Activated CD4-positive, alpha-beta T cell treated with anti-CD3 and anti-CD28 coated beads, Interleukin-2, amount 10 ng/mL, durations not matched to agents 7 days and 5 days (primary cell): ENCODE measurements at regions not wholly inside any gene's neighbourhood (a gene's known extent, or its start where the extent isn't known, plus 50 kb on each side); places are given as distances from the start of the nearest gene placed in this dataset.
"Not testable (repeated sequence)": the region's sequence is repeated elsewhere in the genome, so short reads cannot be mapped to it uniquely, and the experiment has no call there.

Experiments used
- CTCF ChIA-PET: fragments of 350-600 bp; sonication (Branson Sonifier 250); formaldehyde crosslinking; loops from one replicate; lab custom pipeline; 2021; ENCODE audit warnings: antibody characterized with exemption; lab: Charles Lee
- POLR2A ChIA-PET: fragments of 350-600 bp; sonication (Branson Sonifier 250); formaldehyde crosslinking; loops from one replicate; lab custom pipeline; 2021; ENCODE audit warnings: antibody characterized with exemption; lab: Charles Lee
- DNase-seq: peaks from one replicate; pipeline ENCODE4 v3.0.0-alpha.2; 2020
- H3K27ac Mint-ChIP-seq: one replicate; pipeline ENCODE4 v1.8.0; 2021; ENCODE audit warnings: mild to moderate bottlenecking, moderate library complexity, mixed read lengths
- H3K27me3 Mint-ChIP-seq: one replicate; pipeline ENCODE4 v1.8.0; 2021; ENCODE audit warnings: mixed read lengths
- H3K36me3 Mint-ChIP-seq: one replicate; pipeline ENCODE4 v1.8.0; 2021; ENCODE audit warnings: low read depth, mixed read lengths
- H3K4me1 Mint-ChIP-seq: one replicate; pipeline ENCODE4 v1.8.0; 2021; ENCODE audit warnings: mixed read lengths
- H3K4me3 Mint-ChIP-seq: one replicate; pipeline ENCODE4 v1.8.0; 2021; ENCODE audit warnings: mild to moderate bottlenecking, moderate library complexity, mixed read lengths
- H3K9me3 Mint-ChIP-seq: one replicate; pipeline ENCODE4 v1.8.0; 2021; ENCODE audit warnings: mixed read lengths

DNA sequence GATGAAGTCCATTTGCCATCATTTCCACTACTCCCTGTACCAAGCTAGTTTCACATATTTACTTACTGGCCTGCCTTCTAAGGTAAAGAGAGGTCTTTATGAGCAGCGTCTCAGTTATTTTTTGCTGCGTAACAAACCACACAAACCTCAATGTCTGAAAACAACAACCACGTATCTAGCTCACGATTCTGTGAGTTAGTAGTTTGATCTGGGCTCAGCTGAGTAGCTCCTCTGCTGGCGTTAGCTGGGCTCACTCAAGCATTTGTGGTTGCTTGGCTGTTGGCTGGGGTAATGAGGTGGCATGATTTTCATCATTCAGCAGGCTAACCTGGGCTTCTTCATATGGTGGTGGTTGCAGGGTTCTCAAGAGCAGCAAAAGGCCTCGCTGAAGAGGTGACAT is 225.4 kb downstream of the FOXD2 start:
- H3K27me3 Mint-ChIP-seq = no peaks in the 10 kb centered on the region
- no peaks in the 10 kb centered on the region for H3K9me3 Mint-ChIP-seq
- H3K27ac Mint-ChIP-seq = no peak overlapping the region
- no peaks in the 10 kb centered on the region for H3K36me3 Mint-ChIP-seq
- POLR2A ChIA-PET = no interaction called here
- DNase-seq = no peak
- H3K4me1 Mint-ChIP-seq = peaks cover 9% of the 10 kb centered on the region
- no peak overlapping the region for H3K4me3 Mint-ChIP-seq
- CTCF ChIA-PET = interaction anchor here (1.7 kb wide), 1 partner anchor 226 kb away, joined by 6 read pairs; the partner anchor contains the start of gene FOXD2

DNA sequence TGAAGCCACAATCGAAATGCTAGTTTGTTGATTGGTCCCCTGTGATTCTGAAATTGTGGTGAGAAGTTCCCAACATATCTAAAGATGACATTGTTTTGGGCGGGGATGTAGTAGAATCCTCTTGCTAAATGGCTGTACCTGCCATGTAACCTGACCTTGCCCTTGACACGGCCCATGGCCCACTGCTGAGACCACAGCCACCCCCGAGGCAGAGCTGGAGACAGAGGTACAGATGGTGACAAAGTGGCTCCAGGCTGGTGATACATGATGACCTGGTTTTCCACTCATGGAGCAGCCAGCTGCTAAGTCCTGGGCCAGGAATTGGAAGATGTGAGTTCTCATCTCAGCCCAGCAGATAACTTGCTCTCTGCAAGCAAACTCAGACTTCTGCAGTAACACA is 226.5 kb downstream of the FOXD2 start:
- peaks cover 9% of the 10 kb centered on the region for H3K4me1 Mint-ChIP-seq
- H3K27ac Mint-ChIP-seq = no peak overlapping the region
- no peaks in the 10 kb centered on the region for H3K9me3 Mint-ChIP-seq
- CTCF ChIA-PET = no interaction called here
- H3K27me3 Mint-ChIP-seq = no peaks in the 10 kb centered on the region
- POLR2A ChIA-PET = no interaction called here
- DNase-seq = no peak
- H3K36me3 Mint-ChIP-seq = no peaks in the 10 kb centered on the region
- no peak overlapping the region for H3K4me3 Mint-ChIP-seq

DNA sequence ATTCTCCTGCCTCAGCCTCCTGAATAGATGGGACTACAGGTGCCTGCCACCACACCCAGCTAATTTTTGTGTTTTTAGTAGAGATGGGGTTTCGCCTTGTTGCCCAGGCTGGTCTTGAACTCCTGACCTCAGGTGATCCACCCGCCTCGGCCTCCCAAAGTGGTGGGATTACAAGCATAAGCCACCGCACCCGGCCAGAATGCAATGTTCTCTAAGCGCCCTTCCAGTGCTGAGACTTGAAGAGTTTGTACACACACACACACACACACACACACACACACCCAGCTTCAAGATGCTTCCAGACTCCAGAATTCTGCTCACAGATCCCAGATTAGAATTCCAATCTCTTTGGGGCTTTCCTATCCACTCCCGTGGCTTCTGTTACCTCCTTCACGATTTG is 227.1 kb downstream of the FOXD2 start:
- H3K4me1 Mint-ChIP-seq, POLR2A ChIA-PET, H3K4me3 Mint-ChIP-seq, DNase-seq, CTCF ChIA-PET, H3K36me3 Mint-ChIP-seq, H3K9me3 Mint-ChIP-seq, H3K27ac Mint-ChIP-seq, H3K27me3 Mint-ChIP-seq: not testable (repeated sequence)

DNA sequence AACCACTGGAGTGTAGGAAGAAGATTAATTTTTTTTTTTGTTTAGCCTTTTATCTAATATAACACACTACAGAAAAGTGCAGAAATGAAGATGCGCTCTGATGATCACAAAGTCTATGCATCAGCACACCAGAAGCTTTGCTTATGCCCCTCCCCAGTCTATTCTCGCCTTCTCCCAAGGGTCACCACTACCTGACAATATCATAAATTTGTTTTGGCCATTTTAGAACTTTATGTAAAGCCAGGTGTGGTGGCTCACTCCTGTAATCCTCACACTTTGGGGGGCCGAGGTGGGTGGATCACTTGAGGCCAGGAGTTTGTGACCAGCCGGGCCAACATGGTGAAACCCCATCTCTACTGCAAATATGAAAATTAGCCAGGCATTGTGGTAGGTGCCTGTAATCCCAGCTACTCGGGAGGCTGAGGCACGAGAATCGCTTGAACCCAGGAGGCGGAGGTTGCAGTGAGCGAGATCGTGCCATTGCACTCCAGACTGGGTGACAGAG is 231.3 kb downstream of the FOXD2 start:
- H3K27me3 Mint-ChIP-seq = peaks cover 19% of the 10 kb centered on the region
- CTCF ChIA-PET = no interaction called here
- H3K27ac Mint-ChIP-seq = no peak overlapping the region
- DNase-seq = no peak
- peaks cover 6% of the 10 kb centered on the region for H3K9me3 Mint-ChIP-seq
- H3K4me3 Mint-ChIP-seq = no peak overlapping the region
- POLR2A ChIA-PET = no interaction called here
- H3K4me1 Mint-ChIP-seq = no peaks in the 10 kb centered on the region
- H3K36me3 Mint-ChIP-seq = no peaks in the 10 kb centered on the region

DNA sequence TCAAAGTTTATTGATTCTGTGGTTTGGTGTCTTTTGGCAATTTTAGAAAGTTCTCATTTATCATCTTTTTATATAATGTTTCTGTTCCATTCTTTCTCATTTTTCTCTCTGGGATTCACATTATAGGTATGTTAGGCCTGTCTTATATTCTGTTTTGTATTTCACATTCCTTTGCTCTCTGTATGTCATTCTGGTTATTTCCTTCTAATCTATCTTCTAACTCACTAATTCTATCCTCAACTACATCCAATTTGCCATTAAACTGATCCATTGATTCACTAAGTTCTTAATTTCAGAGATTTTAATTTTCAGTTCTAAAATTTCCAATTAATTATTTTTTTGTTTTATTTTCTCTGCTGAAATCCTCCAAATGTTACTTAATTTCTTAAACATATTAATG is 234.8 kb downstream of the FOXD2 start:
- H3K36me3 Mint-ChIP-seq = no peaks in the 10 kb centered on the region
- CTCF ChIA-PET = no interaction called here

DNA sequence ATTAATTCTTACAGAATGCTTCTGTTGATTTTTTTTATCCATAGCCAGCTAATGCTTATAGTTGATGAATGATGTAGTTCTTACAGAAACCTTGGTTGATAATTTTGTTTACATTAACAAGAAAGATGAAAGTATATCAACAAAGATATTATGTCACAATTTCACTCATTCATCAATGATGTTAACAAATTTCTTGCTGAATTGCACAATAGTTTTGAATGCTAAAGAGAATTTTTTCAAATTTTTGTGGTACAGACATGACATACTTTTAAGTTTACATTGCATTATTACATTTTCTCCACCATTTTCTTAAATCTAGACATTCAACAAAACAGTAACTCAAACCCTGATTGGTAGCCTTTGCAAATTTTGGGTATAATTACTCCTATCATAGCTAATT is 236.3 kb downstream of the FOXD2 start:
- Mint-ChIP-seq H3K4me3 (no peak overlapping the region), H3K27ac (no peak overlapping the region), H3K27me3 (peaks cover 21% of the 10 kb centered on the region), H3K9me3 (peaks cover 6% of the 10 kb centered on the region), H3K36me3 (no peaks in the 10 kb centered on the region), H3K4me1 (no peaks in the 10 kb centered on the region)
- no peak for DNase-seq
- ChIA-PET CTCF (no interaction called here), POLR2A (no interaction called here)

More for the DNA sequence above, 234.8 kb downstream of the FOXD2 start:
- no peaks in the 10 kb centered on the region for H3K4me1 Mint-ChIP-seq
- POLR2A ChIA-PET = no interaction called here
- H3K27ac Mint-ChIP-seq = no peak overlapping the region
- H3K27me3 Mint-ChIP-seq = peaks cover 19% of the 10 kb centered on the region
- H3K9me3 Mint-ChIP-seq = peaks cover 6% of the 10 kb centered on the region
- H3K4me3 Mint-ChIP-seq = no peak overlapping the region
- no peak for DNase-seq

DNA sequence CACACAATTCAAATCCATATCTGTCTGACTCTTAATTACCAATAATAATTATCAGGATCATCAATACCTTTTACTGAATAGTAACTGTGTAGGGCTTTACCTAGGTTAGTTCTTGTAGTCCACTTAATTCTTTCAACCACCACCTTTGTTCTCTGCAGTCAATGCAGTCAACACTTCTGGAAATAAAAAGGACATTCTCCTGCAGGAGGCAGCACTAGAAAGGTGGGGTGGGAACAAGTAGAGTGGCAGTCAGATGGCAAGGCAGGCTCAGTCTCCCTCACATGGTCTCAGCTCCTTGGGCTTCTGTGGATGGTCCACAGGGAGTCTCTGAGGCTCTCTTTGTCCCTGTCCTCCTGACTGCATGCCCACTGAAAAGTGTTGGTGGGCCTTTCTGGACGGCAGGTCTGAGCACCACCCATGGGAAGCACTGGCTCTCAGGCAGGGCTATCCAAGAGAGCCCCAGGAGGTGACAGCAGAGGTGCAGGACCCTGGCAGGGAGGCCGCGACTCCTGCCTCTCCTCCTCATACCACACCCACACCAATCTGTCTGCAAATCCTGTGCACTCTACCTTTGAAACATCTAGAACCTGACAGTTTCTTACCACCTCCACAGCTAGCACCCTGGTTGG is 237.3 kb downstream of the FOXD2 start:
- no peak for DNase-seq
- Mint-ChIP-seq H3K4me3 (no peak overlapping the region), H3K36me3 (no peaks in the 10 kb centered on the region), H3K4me1 (no peaks in the 10 kb centered on the region), H3K27ac (no peak overlapping the region), H3K9me3 (peaks cover 6% of the 10 kb centered on the region), H3K27me3 (peaks cover 21% of the 10 kb centered on the region)
- ChIA-PET CTCF (no interaction called here), POLR2A (no interaction called here)

DNA sequence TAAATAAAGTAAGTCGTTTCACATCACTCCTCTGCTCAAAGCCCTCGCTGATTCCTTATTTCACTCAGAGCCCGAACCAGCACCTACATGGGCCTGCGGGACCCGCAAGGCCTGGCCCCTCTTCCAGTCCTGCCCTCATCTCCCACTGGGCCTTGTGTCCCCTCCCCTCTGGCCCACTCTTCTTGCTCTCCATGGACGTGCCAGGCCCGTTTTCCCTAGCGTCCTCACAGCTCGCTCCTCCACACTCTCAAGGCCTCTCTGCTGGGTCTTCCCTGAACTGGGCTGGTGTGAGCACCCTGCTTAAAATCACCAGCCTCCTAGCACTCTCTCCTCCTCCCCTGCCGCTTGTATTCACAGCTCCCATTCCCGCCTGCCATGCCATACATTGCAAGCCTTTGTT is 237.9 kb downstream of the FOXD2 start:
- no peak for DNase-seq
- CTCF ChIA-PET = no interaction called here
- H3K4me3 Mint-ChIP-seq = no peak overlapping the region
- H3K27ac Mint-ChIP-seq = no peak overlapping the region
- peaks cover 16% of the 10 kb centered on the region for H3K27me3 Mint-ChIP-seq
- H3K36me3 Mint-ChIP-seq = no peaks in the 10 kb centered on the region
- peaks cover 6% of the 10 kb centered on the region for H3K9me3 Mint-ChIP-seq
- POLR2A ChIA-PET = no interaction called here
- no peaks in the 10 kb centered on the region for H3K4me1 Mint-ChIP-seq

DNA sequence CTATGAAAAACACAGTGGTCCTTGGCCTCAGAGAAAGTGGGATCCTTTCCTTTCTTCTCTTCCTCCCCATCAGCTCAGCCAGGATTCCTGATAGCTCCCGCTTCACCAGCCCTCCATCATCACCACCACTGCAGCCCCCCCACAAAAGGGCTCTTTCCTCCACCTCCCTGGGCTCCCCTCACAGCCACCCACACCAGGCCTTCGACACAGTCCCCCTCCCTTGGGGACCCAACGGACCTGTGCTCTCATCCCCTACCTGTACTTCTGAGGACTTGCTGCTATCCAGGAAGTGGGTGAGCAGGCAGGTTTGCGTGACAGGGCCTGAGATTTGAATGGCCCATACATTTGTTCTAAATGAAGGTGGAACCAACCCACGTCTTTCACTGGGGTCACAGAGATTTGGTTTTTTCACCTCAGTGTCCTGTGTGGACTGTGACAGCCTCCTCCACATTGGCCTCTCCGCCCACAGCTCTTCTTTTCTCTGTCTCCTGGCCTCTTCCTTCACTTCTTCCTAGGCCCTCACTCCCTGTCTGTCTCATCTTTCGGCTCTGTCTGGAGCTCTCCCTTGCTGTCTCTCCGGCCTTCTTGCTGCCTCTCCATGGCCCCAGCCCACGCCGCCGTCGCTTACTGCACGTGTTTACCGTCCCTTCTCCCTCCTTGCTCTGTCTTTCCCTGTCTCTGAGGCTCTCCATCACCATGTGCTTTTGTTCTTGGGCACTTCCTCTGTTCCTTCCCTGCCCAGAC is 238.6 kb downstream of the FOXD2 start:
- ChIA-PET CTCF (no interaction called here), POLR2A (no interaction called here)
- H3K36me3 Mint-ChIP-seq = no peaks in the 10 kb centered on the region
- DNase-seq = no peak
- H3K27me3 Mint-ChIP-seq = peaks cover 10% of the 10 kb centered on the region
- no peaks in the 10 kb centered on the region for H3K4me1 Mint-ChIP-seq
- H3K27ac Mint-ChIP-seq = no peak overlapping the region
- no peak overlapping the region for H3K4me3 Mint-ChIP-seq
- H3K9me3 Mint-ChIP-seq = peaks cover 6% of the 10 kb centered on the region

DNA sequence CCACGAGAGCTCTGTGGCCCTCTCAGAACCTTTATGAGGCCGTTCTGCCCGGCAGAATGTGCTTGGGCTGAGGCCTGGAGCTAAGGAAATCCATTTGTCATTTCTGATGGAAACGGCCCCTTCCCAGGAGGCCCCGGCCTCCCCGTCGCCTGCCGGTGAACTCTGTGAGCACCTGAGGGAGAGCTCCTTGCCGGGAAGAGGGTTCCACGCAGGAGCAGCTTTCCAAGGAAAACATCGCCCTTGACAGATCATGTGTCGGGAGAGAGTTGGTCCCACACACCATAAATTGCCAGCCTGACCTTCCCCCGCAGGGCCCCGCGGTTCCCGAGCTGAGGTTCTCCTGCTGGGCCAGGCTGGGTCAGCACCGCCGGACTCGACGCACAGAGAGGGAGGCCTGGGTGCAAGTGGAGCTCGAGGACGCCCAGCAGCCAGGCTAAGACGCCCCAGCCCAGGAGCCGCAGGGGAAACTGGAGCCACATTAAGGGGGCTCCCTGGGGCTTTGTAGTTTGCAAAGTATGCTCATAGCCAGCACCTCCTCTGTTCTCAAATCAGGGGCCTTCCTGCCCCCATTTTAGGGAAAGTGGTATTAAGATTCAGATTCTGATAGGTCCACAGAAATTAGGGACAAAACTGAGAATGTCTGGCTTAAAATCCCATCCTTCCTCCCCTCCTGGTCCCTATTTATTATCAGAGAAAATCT is 239.5 kb downstream of the FOXD2 start:
- Mint-ChIP-seq H3K9me3 (peaks cover 3% of the 10 kb centered on the region), H3K27me3 (peaks cover 8% of the 10 kb centered on the region), H3K27ac (no peak overlapping the region), H3K4me1 (no peaks in the 10 kb centered on the region), H3K4me3 (no peak overlapping the region), H3K36me3 (no peaks in the 10 kb centered on the region)
- CTCF ChIA-PET = no interaction called here
- no peak for DNase-seq
- POLR2A ChIA-PET = no interaction called here

DNA sequence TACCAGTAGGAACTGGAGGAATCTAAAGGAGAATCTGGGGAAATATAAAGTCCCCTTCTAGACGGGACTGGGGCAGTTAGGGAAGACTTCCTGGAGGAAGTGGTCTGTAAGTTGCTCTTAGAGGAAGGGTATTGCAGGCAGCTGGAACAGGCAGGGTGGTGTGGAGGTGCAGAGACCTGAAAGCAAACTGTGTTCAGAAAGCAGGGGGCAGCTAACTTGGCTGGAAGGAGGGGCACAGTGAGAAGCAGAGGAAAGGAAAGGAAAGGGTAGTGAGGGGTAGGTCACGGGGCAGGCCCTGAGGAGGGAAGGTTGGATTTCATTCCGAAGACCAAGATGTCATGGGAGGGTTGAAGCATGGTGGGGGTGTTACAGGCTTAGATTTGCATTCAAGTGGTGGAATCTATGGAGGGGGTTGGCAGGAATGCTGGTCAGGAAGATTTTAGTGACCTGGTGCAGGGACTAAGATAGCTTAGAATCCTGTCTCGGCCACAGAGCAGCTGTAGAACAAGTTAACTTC is 240.7 kb downstream of the FOXD2 start:
- Mint-ChIP-seq H3K36me3 (no peaks in the 10 kb centered on the region), H3K9me3 (no peaks in the 10 kb centered on the region), H3K27ac (no peak overlapping the region), H3K4me3 (no peak overlapping the region), H3K4me1 (no peaks in the 10 kb centered on the region), H3K27me3 (peaks cover 5% of the 10 kb centered on the region)
- POLR2A ChIA-PET = no interaction called here
- DNase-seq = no peak
- CTCF ChIA-PET = no interaction called here

DNA sequence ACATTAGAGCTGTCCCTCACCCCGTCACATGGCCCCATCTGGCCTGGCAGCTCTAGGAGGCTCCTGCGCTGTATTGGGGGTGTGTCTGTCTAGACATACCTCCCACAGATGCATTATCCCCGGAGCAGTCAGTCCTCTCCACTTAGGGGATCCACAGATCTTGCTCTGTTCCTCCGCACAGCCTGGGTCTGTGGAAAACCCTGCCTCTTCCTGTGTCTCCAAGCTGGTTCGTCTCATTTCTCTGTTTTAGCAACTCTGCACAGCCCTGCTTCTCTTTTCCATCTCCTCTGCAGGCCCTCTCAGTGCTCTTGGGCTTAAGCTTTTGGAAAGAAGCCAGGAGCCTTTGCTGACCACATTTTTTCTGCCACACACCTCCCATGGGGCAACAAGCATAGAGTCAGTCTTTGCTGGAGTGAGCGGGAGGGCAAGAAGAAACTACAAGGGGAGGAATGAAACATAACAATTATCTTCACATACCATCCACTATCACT is 241.5 kb downstream of the FOXD2 start:
- peaks cover 2% of the 10 kb centered on the region for H3K27me3 Mint-ChIP-seq
- DNase-seq = no peak
- no peaks in the 10 kb centered on the region for H3K36me3 Mint-ChIP-seq
- H3K4me1 Mint-ChIP-seq = no peaks in the 10 kb centered on the region
- no peak overlapping the region for H3K27ac Mint-ChIP-seq
- no peak overlapping the region for H3K4me3 Mint-ChIP-seq
- ChIA-PET POLR2A (no interaction called here), CTCF (no interaction called here)
- no peaks in the 10 kb centered on the region for H3K9me3 Mint-ChIP-seq

DNA sequence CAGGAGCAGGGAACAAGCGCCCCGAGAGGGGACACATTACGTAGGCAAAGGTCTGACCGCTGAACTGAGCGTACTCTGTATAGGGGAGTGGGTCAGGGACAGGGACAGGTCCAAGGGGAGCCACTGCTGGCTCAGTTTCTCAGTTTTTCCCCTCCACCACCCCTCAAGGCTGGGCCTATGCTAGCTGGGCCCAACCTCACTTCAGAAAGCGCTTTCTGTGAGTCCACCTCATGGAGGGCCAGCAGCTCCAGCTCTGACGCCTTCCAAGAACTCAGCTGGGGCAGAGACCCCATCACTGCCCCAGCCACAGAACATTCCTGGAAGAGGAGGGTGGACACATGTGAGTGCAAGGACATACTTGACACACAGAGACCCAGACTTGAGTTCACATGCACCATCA is 242.0 kb downstream of the FOXD2 start:
- Mint-ChIP-seq H3K4me1 (no peaks in the 10 kb centered on the region), H3K9me3 (no peaks in the 10 kb centered on the region), H3K4me3 (no peak overlapping the region), H3K27me3 (peaks cover 2% of the 10 kb centered on the region), H3K36me3 (no peaks in the 10 kb centered on the region), H3K27ac (no peak overlapping the region)
- no peak for DNase-seq
- CTCF ChIA-PET = no interaction called here
- POLR2A ChIA-PET = no interaction called here
